ENCODE measurements at regions not wholly inside any gene's neighbourhood (a gene's known extent, or its start where the extent isn't known, plus 50 kb on each side); places are given as distances from the start of the nearest gene placed in this dataset.
A peak's percentile ranks its signal among the peaks of the same experiment; 100 is the strongest.

DNA sequence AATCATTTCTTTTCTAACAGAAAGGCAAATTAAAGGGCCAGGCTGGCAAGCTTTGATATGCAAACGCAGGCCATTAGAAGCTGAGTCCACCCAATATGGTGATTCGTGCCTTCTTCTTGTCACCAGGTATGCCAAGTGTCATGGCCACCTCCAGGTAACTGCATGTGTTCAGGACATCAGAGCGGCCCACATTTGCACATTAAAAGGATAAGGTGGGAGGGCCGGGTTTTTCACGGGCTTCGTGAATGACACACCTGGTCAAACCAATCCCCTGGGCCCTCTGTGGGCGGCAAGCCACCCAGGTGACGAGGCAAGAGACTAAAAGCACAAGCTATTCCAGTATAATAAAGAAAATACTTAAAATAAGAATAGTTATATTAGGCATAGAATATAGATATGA, 75.9 kb upstream of the TSPAN11 start:
- Histone ChIP-seq H3K4ac (ENCODE audit: low read depth, low read length) (no peak overlapping the region), H3K9ac (ENCODE audit: extremely low read depth, insufficient read length, low read length) (no peak overlapping the region), H2AFZ (ENCODE audit: low read length) (no peak overlapping the region), H3K4me1 (ENCODE audit: insufficient read depth, low read length) (no peaks in the 10 kb centered on the region; the same call in 1 of the 2 replicates), H3K56ac (ENCODE audit: insufficient read length, low read depth, low read length) (no peak overlapping the region), H3K79me1 (ENCODE audit: insufficient read depth, low read depth, low read length, poor library complexity, severe bottlenecking) (no peaks in the 10 kb centered on the region), H2BK120ac (ENCODE audit: low read depth, low read length, poor library complexity, severe bottlenecking) (no peak overlapping the region), H4K5ac (ENCODE audit: insufficient read length, low read depth, low read length) (no peak overlapping the region), H4K20me1 (ENCODE audit: control insufficient read depth, insufficient read depth, insufficient read length) (no peaks in the 10 kb centered on the region), H3K27me3 (ENCODE audit: insufficient read depth, low read length) (no peaks in the 10 kb centered on the region), H2BK20ac (ENCODE audit: low read depth, low read length, poor library complexity, severe bottlenecking) (no peak overlapping the region), H3K14ac (ENCODE audit: insufficient read depth, low read length) (no peak overlapping the region), H3K9me3 (ENCODE audit: control insufficient read depth, low read depth, low read length) (no peaks in the 10 kb centered on the region), H3K79me2 (ENCODE audit: insufficient read depth, low read length) (no peaks in the 10 kb centered on the region), H3K23me2 (ENCODE audit: insufficient read length, low read depth, low read length, poor library complexity, severe bottlenecking) (no peaks in the 10 kb centered on the region), H3K4me2 (ENCODE audit: insufficient read depth, insufficient read length, low read length) (no peak overlapping the region), H3T11ph (ENCODE audit: low read length) (no peak overlapping the region), H4K91ac (ENCODE audit: insufficient read length, low read depth, low read length) (no peak overlapping the region), H3K18ac (ENCODE audit: insufficient read length, low read depth, low read length) (no peak overlapping the region), H3K27ac (ENCODE audit: insufficient read length, low read depth, low read length) (no peak overlapping the region), H3K23ac (ENCODE audit: insufficient read length, low read depth, low read length) (no peak overlapping the region), H2BK5ac (ENCODE audit: insufficient read length, low read length) (no peak overlapping the region), H4K8ac (replicated peaks; ENCODE audit: insufficient read length, low read depth, low read length) (no peak overlapping the region), H2BK15ac (ENCODE audit: low read depth, low read length) (no peak overlapping the region), H2AK5ac (ENCODE audit: insufficient read length, low read length) (no peak overlapping the region), H2BK12ac (ENCODE audit: insufficient read length, low read depth, low read length) (no peak overlapping the region)
- DNase-seq = peak; percentile 96
- TF ChIP-seq, protein P1, sequence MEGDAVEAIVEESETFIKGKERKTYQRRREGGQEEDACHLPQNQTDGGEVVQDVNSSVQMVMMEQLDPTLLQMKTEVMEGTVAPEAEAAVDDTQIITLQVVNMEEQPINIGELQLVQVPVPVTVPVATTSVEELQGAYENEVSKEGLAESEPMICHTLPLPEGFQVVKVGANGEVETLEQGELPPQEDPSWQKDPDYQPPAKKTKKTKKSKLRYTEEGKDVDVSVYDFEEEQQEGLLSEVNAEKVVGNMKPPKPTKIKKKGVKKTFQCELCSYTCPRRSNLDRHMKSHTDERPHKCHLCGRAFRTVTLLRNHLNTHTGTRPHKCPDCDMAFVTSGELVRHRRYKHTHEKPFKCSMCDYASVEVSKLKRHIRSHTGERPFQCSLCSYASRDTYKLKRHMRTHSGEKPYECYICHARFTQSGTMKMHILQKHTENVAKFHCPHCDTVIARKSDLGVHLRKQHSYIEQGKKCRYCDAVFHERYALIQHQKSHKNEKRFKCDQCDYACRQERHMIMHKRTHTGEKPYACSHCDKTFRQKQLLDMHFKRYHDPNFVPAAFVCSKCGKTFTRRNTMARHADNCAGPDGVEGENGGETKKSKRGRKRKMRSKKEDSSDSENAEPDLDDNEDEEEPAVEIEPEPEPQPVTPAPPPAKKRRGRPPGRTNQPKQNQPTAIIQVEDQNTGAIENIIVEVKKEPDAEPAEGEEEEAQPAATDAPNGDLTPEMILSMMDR (conservative IDR thresholded peaks at IDR 0.05) = no peak
- no peak overlapping the region for H3K4me3 Mint-ChIP-seq
- peaks cover 18 to 21% of the 10 kb centered on the region in 2 experiments for H3K4me1 Mint-ChIP-seq
- no CpG with 5 or more reads among the region's 8 CpGs for WGBS (ENCODE audit: extremely low coverage, insufficient read length, low lambda C conversion rate)
- H3K27ac Mint-ChIP-seq = no peak overlapping the region
- no peaks in the 10 kb centered on the region; the same call in 1 of the 2 replicates for H3K27me3 Mint-ChIP-seq (ENCODE audit: low read depth)
- H3K36me3 Mint-ChIP-seq (ENCODE audit: insufficient read depth in 1 of 3, low read depth in 3 of 3) = no peaks in the 10 kb centered on the region
- H3K9me3 Mint-ChIP-seq = no peaks in the 10 kb centered on the region
